ENCODE measurements at regions not wholly inside any gene's neighbourhood (a gene's known extent, or its start where the extent isn't known, plus 50 kb on each side); places are given as distances from the start of the nearest gene placed in this dataset.

GRCh38 chr5:124235576-124235975 lies 510.9 kb downstream of the ZNF608 start:
- Histone ChIP-seq H4K20me1 (ENCODE audit: control insufficient read depth, insufficient read depth, low read length, poor library complexity, severe bottlenecking) (no peaks in the 10 kb centered on the region), H3K4me2 (replicated peaks; ENCODE audit: low read depth, low read length, poor library complexity, severe bottlenecking) (no peak overlapping the region), H3K9ac (ENCODE audit: low read length) (no peak overlapping the region), H3K36me3 (replicated peaks in 1 of 2; ENCODE audit: control extremely low read depth in 1 of 2, control insufficient read depth in 1 of 2, extremely low read depth in 1 of 2, insufficient read depth in 2 of 2, low read length in 1 of 2) (no peaks in the 10 kb centered on the region), H3K4me3 (ENCODE audit: control extremely low read depth in 1 of 5, extremely low read depth in 1 of 5, insufficient read depth in 1 of 5, low read depth in 2 of 5, low read length in 4 of 5) (no peak overlapping the region), H3K27me3 (replicated peaks in 1 of 4; ENCODE audit: control extremely low read depth in 1 of 4, control insufficient read depth in 3 of 4, insufficient read depth in 4 of 4, low read length in 3 of 4) (no peaks in the 10 kb centered on the region), H3K9me3 (ENCODE audit: control extremely low read depth in 1 of 3, control insufficient read depth in 2 of 3, insufficient read depth in 1 of 3, low read length in 2 of 3) (no peaks in the 10 kb centered on the region), H2AFZ (ENCODE audit: insufficient read depth, low read depth, low read length, poor library complexity, severe bottlenecking) (no peak overlapping the region), H3K4me1 (ENCODE audit: control insufficient read depth in 2 of 2, insufficient read depth in 2 of 2, low read length in 2 of 2) (peaks cover 11 to 18% of the 10 kb centered on the region in 2 donors), H3K79me2 (ENCODE audit: control insufficient read depth, insufficient read depth, low read length) (no peaks in the 10 kb centered on the region), H3K27ac (ENCODE audit: low read length in 2 of 2) (no peak overlapping the region)
- H3K27me3 Mint-ChIP-seq = no peaks in the 10 kb centered on the region
- ATAC-seq (ENCODE audit: low read depth) = no peak
- no CpG with 5 or more reads among the region's 6 CpGs for WGBS (ENCODE audit: insufficient coverage)
- H3K4me1 Mint-ChIP-seq = peaks cover 28% of the 10 kb centered on the region
- POLR2A ChIA-PET = no interaction called here
- H3K4me3 Mint-ChIP-seq = no peak overlapping the region
- peaks cover 2% of the 10 kb centered on the region for H3K9me3 Mint-ChIP-seq (ENCODE audit: insufficient read depth)
- no peak for DNase-seq
- CTCF ChIA-PET = no interaction called here
- intact Hi-C loops (cut with micrococcal nuclease) = no loop called here
- TF ChIP-seq CTCF (IDR thresholded peaks at IDR 0.05) (no peak), EZH2 (IDR thresholded peaks at IDR 0.05; ENCODE audit: borderline replicate concordance, insufficient read depth, low read depth, low read length, poor library complexity, severe bottlenecking) (no peak)
- H3K27ac Mint-ChIP-seq = no peak overlapping the region

- H3K4me3 ChIP-seq (ENCODE audit: control extremely low read depth in 1 of 5, extremely low read depth in 1 of 5, insufficient read depth in 1 of 5, low read depth in 2 of 5, low read length in 4 of 5) = no peak overlapping the region
- Mint-ChIP-seq H3K4me1 (peaks cover 30% of the 10 kb centered on the region), H3K9me3 (ENCODE audit: insufficient read depth) (peaks cover 2% of the 10 kb centered on the region), H3K27me3 (no peaks in the 10 kb centered on the region), H3K4me3 (no peak overlapping the region), H3K27ac (no peak overlapping the region)
- H3K79me2 ChIP-seq (ENCODE audit: control insufficient read depth, insufficient read depth, low read length) = no peaks in the 10 kb centered on the region
- no peak overlapping the region for H3K9ac ChIP-seq (ENCODE audit: low read length)
- DNase-seq = no peak
- no peak for ATAC-seq (ENCODE audit: low read depth)
- POLR2A ChIA-PET = no interaction called here
- peaks cover 12 to 18% of the 10 kb centered on the region in 2 donors for H3K4me1 ChIP-seq (ENCODE audit: control insufficient read depth in 2 of 2, insufficient read depth in 2 of 2, low read length in 2 of 2)
- no peaks in the 10 kb centered on the region for H3K36me3 ChIP-seq (replicated peaks in 1 of 2; ENCODE audit: control extremely low read depth in 1 of 2, control insufficient read depth in 1 of 2, extremely low read depth in 1 of 2, insufficient read depth in 2 of 2, low read length in 1 of 2)
- CTCF ChIA-PET = no interaction called here
- H4K20me1 ChIP-seq (ENCODE audit: control insufficient read depth, insufficient read depth, low read length, poor library complexity, severe bottlenecking) = no peaks in the 10 kb centered on the region
- H3K4me2 ChIP-seq (replicated peaks; ENCODE audit: low read depth, low read length, poor library complexity, severe bottlenecking) = no peak overlapping the region
- TF ChIP-seq CTCF (IDR thresholded peaks at IDR 0.05) = no peak
- H2AFZ ChIP-seq (ENCODE audit: insufficient read depth, low read depth, low read length, poor library complexity, severe bottlenecking) = no peak overlapping the region
- intact Hi-C loops (cut with micrococcal nuclease) = no loop called here
- no peaks in the 10 kb centered on the region for H3K27me3 ChIP-seq (replicated peaks in 1 of 4; ENCODE audit: control extremely low read depth in 1 of 4, control insufficient read depth in 3 of 4, insufficient read depth in 4 of 4, low read length in 3 of 4)
- no peaks in the 10 kb centered on the region for H3K9me3 ChIP-seq (ENCODE audit: control extremely low read depth in 1 of 3, control insufficient read depth in 2 of 3, insufficient read depth in 1 of 3, low read length in 2 of 3)
- H3K27ac ChIP-seq (ENCODE audit: low read length in 2 of 2) = no peak overlapping the region
- no CpG with 5 or more reads among the region's 1 CpG for WGBS (ENCODE audit: insufficient coverage)
These were observed 511.5 kb downstream of the ZNF608 start for GRCh38 chr5:124234770-124235562.
